Hepatocyte (in vitro differentiated cells): ENCODE measurements at regions not wholly inside any gene's neighbourhood (a gene's known extent, or its start where the extent isn't known, plus 50 kb on each side); places are given as distances from the start of the nearest gene placed in this dataset.

Experiments used
- DNase-seq: peaks from one replicate; pipeline ENCODE4 v3.0.0-alpha.2; 2016; ENCODE audit warnings: low spot score
- H2AFZ ChIP-seq: fragments of 200-600 bp; sonication (generic); 2 replicates; pipeline ENCODE4 v1.6.0; 2016; ENCODE audit warnings: antibody characterized with exemption, mild to moderate bottlenecking
- H3K27ac ChIP-seq: fragments of 200-600 bp; sonication (generic); 2 replicates; pipeline ENCODE4 v1.5.1; 2016; ENCODE audit warnings: mild to moderate bottlenecking
- H3K27me3 ChIP-seq: fragments of 200-600 bp; sonication (generic); 2 replicates; pipeline ENCODE4 v1.6.1; 2016
- H3K36me3 ChIP-seq: fragments of 200-600 bp; sonication (generic); replicated peaks from 2 replicates; pipeline ENCODE4 v1.5.1; 2016; ENCODE audit warnings: low read depth; ENCODE audit not compliant: insufficient read depth
- H3K4me1 ChIP-seq: fragments of 200-600 bp; sonication (generic); 2 replicates; pipeline ENCODE4 v1.5.1; 2016; ENCODE audit warnings: mild to moderate bottlenecking, moderate library complexity; ENCODE audit not compliant: insufficient read depth
- H3K4me2 ChIP-seq: fragments of 200-600 bp; sonication (generic); 2 replicates; pipeline ENCODE4 v1.6.0; 2016
- H3K4me3 ChIP-seq: fragments of 200-600 bp; sonication (generic); 2 replicates; pipeline ENCODE4 v1.5.1; 2016; ENCODE audit warnings: mild to moderate bottlenecking
- H3K79me2 ChIP-seq: fragments of 200-600 bp; sonication (generic); 2 replicates; pipeline ENCODE4 v1.6.0; 2017; ENCODE audit warnings: mild to moderate bottlenecking
- H3K9me2 ChIP-seq: fragments of 200-600 bp; sonication (generic); replicated peaks from 2 replicates; pipeline ENCODE4 v1.6.0; 2017; ENCODE audit warnings: mild to moderate bottlenecking; ENCODE audit not compliant: insufficient read depth
- H3K9me3 ChIP-seq: fragments of 200-600 bp; sonication (generic); 2 replicates; pipeline ENCODE4 v1.5.1; 2016; ENCODE audit warnings: low read depth, mild to moderate bottlenecking
- H4K20me1 ChIP-seq: fragments of 200-600 bp; sonication (generic); 2 replicates; pipeline ENCODE4 v1.6.0; 2016; ENCODE audit warnings: mild to moderate bottlenecking; ENCODE audit not compliant: insufficient read depth, poor library complexity, severe bottlenecking
- EZH2 ChIP-seq: fragments of 200-600 bp; sonication (generic); IDR thresholded peaks from 2 replicates; pipeline ENCODE4 v1.6.1; 2016; ENCODE audit warnings: antibody characterized with exemption, mild to moderate bottlenecking, borderline replicate concordance
- EZH2phosphoT487 ChIP-seq: fragments of 200-600 bp; sonication (generic); IDR thresholded peaks from one replicate; pipeline ENCODE4 v1.6.1; 2018; ENCODE audit warnings: antibody characterized with exemption, mild to moderate bottlenecking, low read depth, moderate library complexity; ENCODE audit not compliant: unreplicated experiment, severe bottlenecking
- WGBS: methylation state at CpG from one replicate; pipeline ENCODE4 v1.1.6; 2016; ENCODE audit warnings: low lambda C conversion rate; ENCODE audit errors: missing lambda C conversion rate; 5-methylcytosine and 5-hydroxymethylcytosine counted together
- TF ChIP-seq, protein P1 (sequence below): fragments of 200-600 bp; sonication (generic); IDR thresholded peaks from 2 replicates; pipeline ENCODE4 v1.5.1; 2016; ENCODE audit warnings: antibody characterized with exemption, mild to moderate bottlenecking; ENCODE audit not compliant: poor library complexity

DNA sequence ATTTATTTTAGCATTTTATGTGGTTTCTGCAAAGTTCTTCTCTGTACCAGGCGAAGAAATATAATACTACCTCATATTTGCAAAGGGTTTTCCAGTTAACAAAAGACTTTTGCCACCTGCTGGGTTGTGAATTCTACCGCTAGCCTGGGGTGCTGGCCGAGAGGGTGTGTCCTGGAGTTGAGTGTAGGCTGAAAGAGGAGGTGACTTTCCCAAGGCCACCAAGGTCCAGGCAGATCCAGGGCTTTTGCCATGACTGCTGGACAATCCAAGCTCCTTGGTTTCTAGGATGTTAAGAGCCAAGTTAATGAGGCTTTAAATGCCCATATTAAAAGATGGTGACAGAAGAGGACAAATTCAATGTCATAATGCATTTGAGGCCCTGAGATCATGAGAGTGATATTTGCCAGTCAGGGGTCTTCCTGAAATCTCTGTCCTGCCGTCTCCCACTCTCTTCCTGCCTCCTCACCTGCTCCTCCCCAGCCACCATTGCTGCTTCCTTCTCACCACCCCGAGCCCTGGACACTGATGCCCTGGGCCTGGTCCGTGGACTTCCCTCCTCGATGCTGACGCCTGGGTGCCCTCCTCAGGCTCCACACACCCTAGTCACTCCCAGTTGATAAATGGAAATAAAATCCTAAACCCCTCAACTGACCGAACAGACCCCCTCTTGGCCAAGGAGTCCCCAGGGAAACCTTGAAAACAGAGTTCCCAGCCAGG is 825.6 kb downstream of the TBC1D22A start:
- Histone ChIP-seq H3K4me1 (no peaks in the 10 kb centered on the region), H3K36me3 (no peaks in the 10 kb centered on the region), H3K4me2 (no peak overlapping the region), H3K4me3 (no peak overlapping the region), H3K9me2 (no peaks in the 10 kb centered on the region), H3K27me3 (no peaks in the 10 kb centered on the region), H3K9me3 (no peaks in the 10 kb centered on the region), H2AFZ (no peak overlapping the region), H3K79me2 (no peaks in the 10 kb centered on the region), H4K20me1 (no peaks in the 10 kb centered on the region), H3K27ac (no peak overlapping the region)
- TF ChIP-seq EZH2phosphoT487: no peak
- TF ChIP-seq, protein P1, sequence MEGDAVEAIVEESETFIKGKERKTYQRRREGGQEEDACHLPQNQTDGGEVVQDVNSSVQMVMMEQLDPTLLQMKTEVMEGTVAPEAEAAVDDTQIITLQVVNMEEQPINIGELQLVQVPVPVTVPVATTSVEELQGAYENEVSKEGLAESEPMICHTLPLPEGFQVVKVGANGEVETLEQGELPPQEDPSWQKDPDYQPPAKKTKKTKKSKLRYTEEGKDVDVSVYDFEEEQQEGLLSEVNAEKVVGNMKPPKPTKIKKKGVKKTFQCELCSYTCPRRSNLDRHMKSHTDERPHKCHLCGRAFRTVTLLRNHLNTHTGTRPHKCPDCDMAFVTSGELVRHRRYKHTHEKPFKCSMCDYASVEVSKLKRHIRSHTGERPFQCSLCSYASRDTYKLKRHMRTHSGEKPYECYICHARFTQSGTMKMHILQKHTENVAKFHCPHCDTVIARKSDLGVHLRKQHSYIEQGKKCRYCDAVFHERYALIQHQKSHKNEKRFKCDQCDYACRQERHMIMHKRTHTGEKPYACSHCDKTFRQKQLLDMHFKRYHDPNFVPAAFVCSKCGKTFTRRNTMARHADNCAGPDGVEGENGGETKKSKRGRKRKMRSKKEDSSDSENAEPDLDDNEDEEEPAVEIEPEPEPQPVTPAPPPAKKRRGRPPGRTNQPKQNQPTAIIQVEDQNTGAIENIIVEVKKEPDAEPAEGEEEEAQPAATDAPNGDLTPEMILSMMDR: no peak
- no peak for TF ChIP-seq EZH2
- WGBS: 66% methylated on average over 9 of the region's 9 CpGs
- DNase-seq: no peak

DNA sequence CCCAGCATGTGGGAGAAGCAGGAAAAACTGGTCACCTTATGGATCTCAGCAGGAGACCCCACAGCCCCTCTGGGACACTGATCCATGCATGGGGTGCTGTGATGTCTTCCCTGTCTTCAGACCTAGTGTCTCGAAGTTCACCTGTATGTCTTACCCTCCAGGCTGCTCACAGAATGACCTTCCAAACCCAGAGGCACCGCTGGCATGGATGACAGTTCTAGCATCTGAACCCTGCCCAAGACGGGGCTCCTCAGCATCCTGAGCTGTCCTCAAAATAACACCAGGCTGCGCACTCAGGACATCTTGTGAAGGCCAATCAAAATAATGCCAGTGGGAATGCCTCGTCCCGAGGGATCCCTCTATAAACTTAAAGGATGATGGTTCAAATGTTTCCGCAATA is 824.9 kb downstream of the TBC1D22A start:
- Histone ChIP-seq H3K4me3 (no peak overlapping the region), H3K27ac (no peak overlapping the region), H3K9me2 (no peaks in the 10 kb centered on the region), H3K4me2 (no peak overlapping the region), H3K4me1 (no peaks in the 10 kb centered on the region), H3K79me2 (no peaks in the 10 kb centered on the region), H4K20me1 (no peaks in the 10 kb centered on the region), H2AFZ (no peak overlapping the region), H3K27me3 (no peaks in the 10 kb centered on the region), H3K36me3 (no peaks in the 10 kb centered on the region), H3K9me3 (no peaks in the 10 kb centered on the region)
- DNase-seq: no peak
- 64% methylated on average over 7 of the region's 7 CpGs for WGBS
- TF ChIP-seq EZH2 (no peak), EZH2phosphoT487 (no peak)
- TF ChIP-seq, protein P1: no peak

DNA sequence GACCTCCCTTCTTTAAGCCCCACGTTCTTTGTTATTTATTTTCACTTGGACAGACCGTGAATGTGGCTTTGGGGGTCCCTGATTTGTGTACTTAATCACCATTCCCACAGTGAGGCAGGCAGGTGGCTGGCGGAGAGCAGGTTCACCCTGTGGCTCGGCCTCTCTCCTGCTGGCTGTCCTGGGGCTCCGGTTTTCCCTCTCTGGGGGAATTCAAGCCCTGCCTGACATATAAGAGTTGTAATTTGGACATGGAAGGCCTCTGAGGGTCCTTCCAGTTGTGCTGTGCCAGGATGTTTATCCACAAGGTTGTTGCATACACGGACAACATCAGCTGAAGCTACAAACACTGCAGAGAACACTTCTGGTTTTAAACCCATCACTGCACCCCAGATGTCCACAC is 824.5 kb downstream of the TBC1D22A start:
- H3K4me2 ChIP-seq: no peak overlapping the region
- H3K9me2 ChIP-seq: no peaks in the 10 kb centered on the region
- no peak overlapping the region for H3K4me3 ChIP-seq
- no peaks in the 10 kb centered on the region for H3K79me2 ChIP-seq
- no peak overlapping the region for H2AFZ ChIP-seq
- H3K27me3 ChIP-seq: no peaks in the 10 kb centered on the region
- no peaks in the 10 kb centered on the region for H3K9me3 ChIP-seq
- H3K4me1 ChIP-seq: no peaks in the 10 kb centered on the region
- no peaks in the 10 kb centered on the region for H3K36me3 ChIP-seq
- H4K20me1 ChIP-seq: no peaks in the 10 kb centered on the region
- DNase-seq: no peak
- 60% methylated on average over 6 of the region's 6 CpGs for WGBS
- H3K27ac ChIP-seq: no peak overlapping the region
- TF ChIP-seq EZH2phosphoT487 (no peak), EZH2 (no peak)
- TF ChIP-seq, protein P1: no peak

DNA sequence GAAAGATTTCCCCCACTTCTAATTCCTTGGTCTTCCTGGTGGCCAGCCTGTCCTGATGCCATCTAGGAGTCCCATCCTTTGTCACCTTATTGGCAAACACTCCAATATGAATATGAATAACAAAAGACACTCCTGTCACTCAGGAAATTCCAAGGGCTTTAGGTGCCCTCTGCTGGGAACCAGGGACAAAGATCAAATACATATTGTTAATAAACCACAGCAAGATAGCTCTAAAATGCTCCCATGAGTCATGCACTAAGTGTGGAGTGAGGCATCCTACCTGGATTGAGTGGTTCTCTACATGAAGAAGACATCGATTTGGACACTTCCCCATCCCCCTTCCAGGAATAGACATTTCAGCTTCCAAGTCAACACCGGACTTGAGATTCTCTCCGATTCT is 823.6 kb downstream of the TBC1D22A start:
- Histone ChIP-seq H4K20me1 (no peaks in the 10 kb centered on the region), H3K9me2 (no peaks in the 10 kb centered on the region), H3K4me1 (no peaks in the 10 kb centered on the region), H3K27ac (no peak overlapping the region), H3K9me3 (no peaks in the 10 kb centered on the region), H3K4me3 (no peak overlapping the region), H3K27me3 (no peaks in the 10 kb centered on the region), H2AFZ (no peak overlapping the region), H3K4me2 (no peak overlapping the region), H3K36me3 (no peaks in the 10 kb centered on the region), H3K79me2 (no peaks in the 10 kb centered on the region)
- TF ChIP-seq, protein P1: no peak
- no peak for TF ChIP-seq EZH2
- no peak for TF ChIP-seq EZH2phosphoT487
- no peak for DNase-seq
- WGBS: 91% methylated on average over 3 of the region's 3 CpGs
